ENCODE measurements at regions not wholly inside any gene's neighbourhood (a gene's known extent, or its start where the extent isn't known, plus 50 kb on each side); places are given as distances from the start of the nearest gene placed in this dataset.
"Not testable (repeated sequence)": the region's sequence is repeated elsewhere in the genome, so short reads cannot be mapped to it uniquely, and the experiment has no call there.

- DNase-seq (ENCODE audit: low read depth), result no peak
- no peak overlapping the region for H3K4me3 ChIP-seq (ENCODE audit: low read depth, low read length)
- no peak for TF ChIP-seq CTCF (conservative IDR thresholded peaks at IDR 0.05; ENCODE audit: low read depth, low read length)
Measured at GRCh38 chr3:86887876-86888275, 103.1 kb downstream of the VGLL3 start.

- DNase-seq (ENCODE audit: low read depth), result no peak
- TF ChIP-seq CTCF (conservative IDR thresholded peaks at IDR 0.05; ENCODE audit: low read depth, low read length), result no peak
- no peak overlapping the region for H3K4me3 ChIP-seq (ENCODE audit: low read depth, low read length)
Measured at GRCh38 chr3:86880066-86880465, 110.9 kb downstream of the VGLL3 start.

GRCh38 chr3:86876504-86877181 lies 114.3 kb downstream of the VGLL3 start:
- H3K4me3 ChIP-seq (ENCODE audit: low read depth, low read length); DNase-seq (ENCODE audit: low read depth): not testable (repeated sequence)

GRCh38 chr3:86874790-86875189 lies 116.2 kb downstream of the VGLL3 start:
- H3K4me3 ChIP-seq (ENCODE audit: low read depth, low read length); DNase-seq (ENCODE audit: low read depth): not testable (repeated sequence)

DNA sequence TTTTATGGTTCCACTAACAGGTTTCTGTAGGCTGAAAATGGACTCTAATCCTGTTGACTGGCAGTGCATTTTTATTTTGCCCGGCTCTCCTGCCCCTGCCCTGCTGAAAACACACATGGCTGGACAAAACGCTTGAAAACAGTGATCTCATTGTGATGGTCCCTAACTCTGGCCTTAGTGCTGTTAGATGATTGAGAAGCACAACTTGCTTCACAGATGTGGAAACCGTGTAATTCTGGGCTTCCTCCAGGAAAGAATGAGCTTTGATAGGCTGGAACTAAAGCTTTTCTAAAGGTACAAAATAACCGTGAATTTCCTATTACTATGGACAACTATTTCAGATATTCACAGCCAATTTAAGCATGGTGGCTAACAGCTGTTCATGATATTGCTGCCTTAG lies 121.4 kb downstream of the VGLL3 start:
- DNase-seq (ENCODE audit: low read depth), result no peak
- no peak overlapping the region for H3K4me3 ChIP-seq (ENCODE audit: low read depth, low read length)
- TF ChIP-seq CTCF (conservative IDR thresholded peaks at IDR 0.05; ENCODE audit: low read depth, low read length), result no peak

DNA sequence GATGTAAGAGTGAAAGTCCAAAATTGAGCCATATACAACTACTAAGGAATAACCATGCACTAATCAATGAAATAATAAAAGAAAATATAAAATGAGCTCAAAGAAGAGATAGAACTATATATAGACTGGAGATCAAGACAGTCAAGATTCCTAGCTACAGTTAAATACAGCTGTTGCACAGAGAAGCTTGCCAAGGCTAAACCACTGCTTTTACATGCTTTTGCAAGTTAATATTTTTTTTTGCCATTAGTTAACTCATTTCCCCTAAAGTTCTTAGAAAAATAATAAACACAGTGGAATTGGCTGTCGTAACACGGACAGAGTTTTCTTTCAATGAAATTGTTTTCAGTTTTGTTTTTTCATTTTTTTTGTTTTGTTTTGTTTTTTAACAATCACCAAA lies 123.0 kb downstream of the VGLL3 start:
- no peak for TF ChIP-seq CTCF (conservative IDR thresholded peaks at IDR 0.05; ENCODE audit: low read depth, low read length)
- DNase-seq (ENCODE audit: low read depth), result no peak
- no peak overlapping the region for H3K4me3 ChIP-seq (ENCODE audit: low read depth, low read length)

GRCh38 chr3:86865506-86865905 lies 125.4 kb downstream of the VGLL3 start:
- DNase-seq (ENCODE audit: low read depth), result no peak
- no peak overlapping the region for H3K4me3 ChIP-seq (ENCODE audit: low read depth, low read length)
- no peak for TF ChIP-seq CTCF (conservative IDR thresholded peaks at IDR 0.05; ENCODE audit: low read depth, low read length)

- H3K4me3 ChIP-seq (ENCODE audit: low read depth, low read length), result no peak overlapping the region
- DNase-seq (ENCODE audit: low read depth), result no peak
- TF ChIP-seq CTCF (conservative IDR thresholded peaks at IDR 0.05; ENCODE audit: low read depth, low read length), result no peak
Measured at GRCh38 chr3:86856711-86857110, 134.2 kb downstream of the VGLL3 start.
